ENCODE measurements at regions not wholly inside any gene's neighbourhood (a gene's known extent, or its start where the extent isn't known, plus 50 kb on each side); places are given as distances from the start of the nearest gene placed in this dataset.

GRCh38 chr13:67351909-67352308 is 121.8 kb upstream of the PCDH9 start:
- Mint-ChIP-seq H3K9me3 (peaks cover 6% of the 10 kb centered on the region), H3K36me3 (ENCODE audit: low read depth) (no peaks in the 10 kb centered on the region), H3K4me3 (no peak overlapping the region)

GRCh38 chr13:67351114-67351513 is 121.0 kb upstream of the PCDH9 start:
- Mint-ChIP-seq H3K27me3 (ENCODE audit: low read depth) (no peaks in the 10 kb centered on the region), H3K9me3 (peaks cover 6% of the 10 kb centered on the region), H3K4me3 (no peak overlapping the region), H3K27ac (no peak overlapping the region), H3K4me1 (ENCODE audit: low read depth) (no peaks in the 10 kb centered on the region), H3K36me3 (ENCODE audit: low read depth) (no peaks in the 10 kb centered on the region)
- CTCF ChIA-PET = no interaction called here
- DNase-seq = no peak
- intact Hi-C loops (cut with micrococcal nuclease) = no loop called here

More at GRCh38 chr13:67351909-67352308, 121.8 kb upstream of the PCDH9 start:
- Mint-ChIP-seq H3K27ac (no peak overlapping the region), H3K4me1 (ENCODE audit: low read depth) (no peaks in the 10 kb centered on the region), H3K27me3 (ENCODE audit: low read depth) (no peaks in the 10 kb centered on the region)
- intact Hi-C loops (cut with micrococcal nuclease) = no loop called here
- CTCF ChIA-PET = no interaction called here
- DNase-seq = no peak

DNA sequence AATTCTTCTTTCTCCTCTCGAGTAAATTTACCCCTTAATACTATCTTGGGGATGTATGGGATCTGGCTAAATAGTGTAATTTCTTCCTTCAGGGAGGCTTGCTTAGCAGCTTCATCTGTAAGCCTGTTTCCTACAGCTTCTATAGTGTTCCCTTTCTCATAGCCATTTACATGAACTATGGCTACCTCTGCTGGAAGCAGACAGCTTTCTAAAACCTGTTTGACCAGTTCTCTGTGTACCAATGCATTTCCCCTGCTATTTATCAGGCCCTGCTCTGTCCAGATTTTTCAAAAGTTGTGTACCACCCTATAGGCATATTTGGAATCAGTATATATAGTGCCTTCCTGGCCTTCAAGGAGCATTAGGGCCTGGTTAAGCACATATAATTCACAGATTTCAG is 113.6 kb upstream of the PCDH9 start:
- H3K9me3 Mint-ChIP-seq = peaks cover 10% of the 10 kb centered on the region
- H3K4me1 Mint-ChIP-seq (ENCODE audit: low read depth) = no peaks in the 10 kb centered on the region
- H3K36me3 Mint-ChIP-seq (ENCODE audit: low read depth) = no peaks in the 10 kb centered on the region
- no peak for DNase-seq
- no peaks in the 10 kb centered on the region for H3K27me3 Mint-ChIP-seq (ENCODE audit: low read depth)
- intact Hi-C loops (cut with micrococcal nuclease) = no loop called here
- H3K4me3 Mint-ChIP-seq = no peak overlapping the region
- CTCF ChIA-PET = no interaction called here
- no peak overlapping the region for H3K27ac Mint-ChIP-seq

- Mint-ChIP-seq H3K4me3 (no peak overlapping the region), H3K27me3 (ENCODE audit: low read depth) (no peaks in the 10 kb centered on the region), H3K27ac (no peak overlapping the region), H3K4me1 (ENCODE audit: low read depth) (no peaks in the 10 kb centered on the region), H3K9me3 (peaks cover 8% of the 10 kb centered on the region), H3K36me3 (ENCODE audit: low read depth) (no peaks in the 10 kb centered on the region)
- intact Hi-C loops (cut with micrococcal nuclease) = no loop called here
- no peak for DNase-seq
- CTCF ChIA-PET = no interaction called here
Observed at GRCh38 chr13:67341406-67341805, 111.3 kb upstream of the PCDH9 start.

DNA sequence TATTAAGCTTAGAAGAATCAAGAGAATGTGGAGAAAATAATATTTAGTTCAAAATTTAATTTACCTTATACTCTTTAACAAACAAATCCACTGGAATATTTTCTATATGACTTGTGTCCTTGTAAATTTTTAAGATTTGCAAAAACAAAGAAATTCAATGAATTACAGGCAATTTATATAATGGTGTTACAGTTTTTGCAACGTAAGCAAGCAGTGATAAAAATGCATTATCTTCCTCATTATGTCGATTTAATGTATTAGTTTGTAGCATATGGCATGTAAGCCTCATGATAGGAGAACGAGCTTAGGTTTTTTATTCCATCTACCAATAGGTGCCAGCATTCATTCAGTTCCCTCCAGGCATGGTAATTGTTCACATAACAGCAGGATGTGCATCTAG is 100.0 kb upstream of the PCDH9 start:
- no peak overlapping the region for H3K27ac Mint-ChIP-seq
- no peaks in the 10 kb centered on the region for H3K36me3 Mint-ChIP-seq (ENCODE audit: low read depth)
- CTCF ChIA-PET = no interaction called here
- H3K27me3 Mint-ChIP-seq (ENCODE audit: low read depth) = no peaks in the 10 kb centered on the region
- no peaks in the 10 kb centered on the region for H3K4me1 Mint-ChIP-seq (ENCODE audit: low read depth)
- H3K4me3 Mint-ChIP-seq = no peak overlapping the region
- H3K9me3 Mint-ChIP-seq = no peaks in the 10 kb centered on the region
- intact Hi-C loops (cut with micrococcal nuclease) = no loop called here
- DNase-seq = no peak

DNA sequence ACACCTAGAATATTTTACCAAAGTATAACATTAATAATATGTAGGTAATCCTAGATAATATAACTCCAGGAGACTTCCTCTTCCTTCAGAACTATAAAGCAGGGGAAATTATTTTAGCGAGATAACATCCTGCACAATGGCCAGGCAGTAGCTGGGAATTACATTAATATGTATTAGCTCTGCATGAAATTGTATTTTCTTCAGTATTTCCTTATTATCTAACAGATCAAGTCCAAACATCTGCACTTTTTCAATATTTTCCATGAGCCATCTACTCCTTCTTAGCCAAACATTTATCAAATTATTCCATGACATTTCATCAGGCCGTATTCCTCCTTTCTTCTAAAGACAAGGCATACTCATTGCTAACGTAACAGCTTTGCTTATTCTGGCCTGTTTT is 98.8 kb upstream of the PCDH9 start:
- intact Hi-C loops (cut with micrococcal nuclease) = no loop called here
- no peaks in the 10 kb centered on the region for H3K27me3 Mint-ChIP-seq (ENCODE audit: low read depth)
- CTCF ChIA-PET = no interaction called here
- DNase-seq = no peak
- H3K27ac Mint-ChIP-seq = no peak overlapping the region
- H3K4me3 Mint-ChIP-seq = no peak overlapping the region
- H3K36me3 Mint-ChIP-seq (ENCODE audit: low read depth) = no peaks in the 10 kb centered on the region
- H3K9me3 Mint-ChIP-seq = no peaks in the 10 kb centered on the region
- no peaks in the 10 kb centered on the region for H3K4me1 Mint-ChIP-seq (ENCODE audit: low read depth)

DNA sequence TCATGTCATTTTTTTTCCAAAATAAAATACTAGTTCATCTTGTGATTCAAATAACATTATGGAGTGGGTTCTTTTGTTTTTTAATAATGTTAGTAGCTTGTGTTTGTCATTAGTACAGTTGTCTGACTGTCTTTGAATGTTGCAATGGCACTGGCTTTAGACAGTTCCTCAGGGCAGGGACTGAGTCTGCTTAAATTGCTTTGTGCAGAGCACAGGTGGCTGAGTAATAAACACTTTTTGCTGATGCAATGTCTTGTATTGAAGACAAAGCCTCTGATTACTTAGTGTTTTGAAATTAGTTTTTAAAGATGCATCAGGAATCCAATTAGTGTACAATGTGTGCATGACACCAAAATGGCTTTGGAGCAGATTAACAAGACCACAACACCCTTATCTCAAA is 88.7 kb upstream of the PCDH9 start:
- H3K4me3 Mint-ChIP-seq = no peak overlapping the region
- CTCF ChIA-PET = no interaction called here
- no peak for DNase-seq
- intact Hi-C loops (cut with micrococcal nuclease) = no loop called here
- no peaks in the 10 kb centered on the region for H3K4me1 Mint-ChIP-seq (ENCODE audit: low read depth)
- no peaks in the 10 kb centered on the region for H3K27me3 Mint-ChIP-seq (ENCODE audit: low read depth)
- H3K27ac Mint-ChIP-seq = no peak overlapping the region
- H3K9me3 Mint-ChIP-seq = peaks cover 5% of the 10 kb centered on the region
- no peaks in the 10 kb centered on the region for H3K36me3 Mint-ChIP-seq (ENCODE audit: low read depth)

DNA sequence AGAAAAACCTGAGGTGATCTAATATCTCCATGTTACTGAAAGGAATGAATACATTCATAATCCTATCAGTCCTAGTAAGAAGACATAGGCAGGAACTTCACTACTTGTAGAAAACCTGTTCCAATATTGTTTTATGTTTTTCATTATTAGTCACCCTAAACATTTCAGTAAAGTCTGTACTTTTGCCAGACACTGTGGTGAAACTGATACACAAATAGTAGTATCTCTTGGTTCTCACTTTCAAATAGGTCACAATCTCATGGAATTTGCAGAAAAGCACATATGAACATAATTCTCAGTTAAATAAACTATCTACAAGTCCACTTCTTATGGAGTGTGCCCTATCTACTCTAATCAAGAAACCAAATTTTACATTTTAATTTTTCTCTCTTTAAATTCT is 88.3 kb upstream of the PCDH9 start:
- no peak overlapping the region for H3K4me3 Mint-ChIP-seq
- H3K4me1 Mint-ChIP-seq (ENCODE audit: low read depth) = no peaks in the 10 kb centered on the region
- no peak for DNase-seq
- intact Hi-C loops (cut with micrococcal nuclease) = no loop called here
- no peaks in the 10 kb centered on the region for H3K27me3 Mint-ChIP-seq (ENCODE audit: low read depth)
- peaks cover 5% of the 10 kb centered on the region for H3K9me3 Mint-ChIP-seq
- H3K36me3 Mint-ChIP-seq (ENCODE audit: low read depth) = no peaks in the 10 kb centered on the region
- no peak overlapping the region for H3K27ac Mint-ChIP-seq
- CTCF ChIA-PET = no interaction called here

- H3K9me3 Mint-ChIP-seq = peaks cover 2% of the 10 kb centered on the region
Observed at GRCh38 chr13:67314405-67314804, 84.3 kb upstream of the PCDH9 start.

GRCh38 chr13:67308004-67308772 is 78.1 kb upstream of the PCDH9 start:
- no peaks in the 10 kb centered on the region for H3K36me3 Mint-ChIP-seq (ENCODE audit: low read depth)
- H3K4me1 Mint-ChIP-seq (ENCODE audit: low read depth) = no peaks in the 10 kb centered on the region
- intact Hi-C loops (cut with micrococcal nuclease) = no loop called here
- CTCF ChIA-PET = no interaction called here
- H3K9me3 Mint-ChIP-seq = peaks cover 4% of the 10 kb centered on the region
- no peaks in the 10 kb centered on the region for H3K27me3 Mint-ChIP-seq (ENCODE audit: low read depth)
- H3K4me3 Mint-ChIP-seq = no peak overlapping the region
- no peak for DNase-seq
- H3K27ac Mint-ChIP-seq = no peak overlapping the region

More at GRCh38 chr13:67314405-67314804, 84.3 kb upstream of the PCDH9 start:
- Mint-ChIP-seq H3K4me3 (no peak overlapping the region), H3K36me3 (ENCODE audit: low read depth) (no peaks in the 10 kb centered on the region), H3K27me3 (ENCODE audit: low read depth) (no peaks in the 10 kb centered on the region), H3K27ac (no peak overlapping the region), H3K4me1 (ENCODE audit: low read depth) (no peaks in the 10 kb centered on the region)
- CTCF ChIA-PET = no interaction called here
- no peak for DNase-seq
- intact Hi-C loops (cut with micrococcal nuclease) = no loop called here

- no peak overlapping the region for H3K4me3 Mint-ChIP-seq
- H3K4me1 Mint-ChIP-seq (ENCODE audit: low read depth) = no peaks in the 10 kb centered on the region
- peaks cover 4% of the 10 kb centered on the region for H3K9me3 Mint-ChIP-seq
- no peaks in the 10 kb centered on the region for H3K27me3 Mint-ChIP-seq (ENCODE audit: low read depth)
- intact Hi-C loops (cut with micrococcal nuclease) = no loop called here
- DNase-seq = no peak
- H3K27ac Mint-ChIP-seq = no peak overlapping the region
- CTCF ChIA-PET = no interaction called here
- no peaks in the 10 kb centered on the region for H3K36me3 Mint-ChIP-seq (ENCODE audit: low read depth)
Observed at GRCh38 chr13:67306742-67307141, 76.6 kb upstream of the PCDH9 start.

GRCh38 chr13:67303661-67304333 is 73.7 kb upstream of the PCDH9 start:
- intact Hi-C loops (cut with micrococcal nuclease) = no loop called here
- Mint-ChIP-seq H3K4me1 (ENCODE audit: low read depth) (no peaks in the 10 kb centered on the region), H3K9me3 (peaks cover 4% of the 10 kb centered on the region), H3K27me3 (ENCODE audit: low read depth) (no peaks in the 10 kb centered on the region), H3K36me3 (ENCODE audit: low read depth) (no peaks in the 10 kb centered on the region), H3K4me3 (no peak overlapping the region), H3K27ac (no peak overlapping the region)
- DNase-seq = no peak
- CTCF ChIA-PET = no interaction called here

GRCh38 chr13:67299751-67300150 is 69.6 kb upstream of the PCDH9 start:
- no peaks in the 10 kb centered on the region for H3K27me3 Mint-ChIP-seq (ENCODE audit: low read depth)
- no peaks in the 10 kb centered on the region for H3K4me1 Mint-ChIP-seq (ENCODE audit: low read depth)
- no peak overlapping the region for H3K4me3 Mint-ChIP-seq
- H3K36me3 Mint-ChIP-seq (ENCODE audit: low read depth) = no peaks in the 10 kb centered on the region
- no peaks in the 10 kb centered on the region for H3K9me3 Mint-ChIP-seq
- intact Hi-C loops (cut with micrococcal nuclease) = no loop called here
- no peak for DNase-seq
- CTCF ChIA-PET = no interaction called here
- H3K27ac Mint-ChIP-seq = no peak overlapping the region
